Sciatic nerve (tissue), 2 donors: ENCODE measurements at regions not wholly inside any gene's neighbourhood (a gene's known extent, or its start where the extent isn't known, plus 50 kb on each side); places are given as distances from the start of the nearest gene placed in this dataset.

Experiments
- ATAC-seq: fragments of 200-7000 bp; cut with Tn5 transposase; one replicate; pipeline ENCODE4 v1.9.1; 2020; ENCODE audit warnings: mild to moderate bottlenecking, moderate library complexity
- DNase-seq: peaks from one replicate; pipeline ENCODE4 v3.0.0-alpha.2; 2020; ENCODE audit warnings: low spot score
- intact Hi-C: fragments of 100-400 bp; cut with DNase I; formaldehyde crosslinking; loops from one replicate; pipeline ENCODE4 v1.14.2; 2022
- donor health status: DM: no; HTN: no; CAD: no.
- donor health status: DM: no; HTN: no; CAD: no.

DNA sequence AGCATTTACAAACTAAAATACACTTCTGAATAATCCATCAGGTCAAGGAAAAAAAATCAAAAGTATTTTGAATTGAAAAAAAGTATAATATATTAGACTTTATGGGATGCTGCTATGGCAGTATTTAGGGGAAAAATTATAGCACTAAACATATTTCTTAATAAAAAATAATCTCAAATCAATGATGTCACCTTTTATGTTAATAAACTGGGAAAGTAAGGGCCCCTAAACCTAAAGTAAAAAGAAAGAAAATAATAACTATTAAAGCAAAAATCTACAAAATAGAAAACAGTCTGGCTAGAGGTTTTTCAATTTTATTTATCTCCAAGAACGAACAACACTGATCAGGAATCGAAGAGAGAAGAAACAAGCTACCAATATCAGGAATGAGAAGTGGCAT, 160.8 kb upstream of the PLXNA2 start:
- intact Hi-C loops = no loop called here
- DNase-seq (no peak), ATAC-seq (no peak)

- DNase-seq (no peak), ATAC-seq (no peak)
- intact Hi-C loops = no loop called here
Measured at GRCh38 chr1:208409176-208409575, 165.0 kb upstream of the PLXNA2 start.

- DNase-seq (no peak), ATAC-seq (no peak)
Measured at GRCh38 chr1:208410409-208410808, 166.2 kb upstream of the PLXNA2 start.

DNA sequence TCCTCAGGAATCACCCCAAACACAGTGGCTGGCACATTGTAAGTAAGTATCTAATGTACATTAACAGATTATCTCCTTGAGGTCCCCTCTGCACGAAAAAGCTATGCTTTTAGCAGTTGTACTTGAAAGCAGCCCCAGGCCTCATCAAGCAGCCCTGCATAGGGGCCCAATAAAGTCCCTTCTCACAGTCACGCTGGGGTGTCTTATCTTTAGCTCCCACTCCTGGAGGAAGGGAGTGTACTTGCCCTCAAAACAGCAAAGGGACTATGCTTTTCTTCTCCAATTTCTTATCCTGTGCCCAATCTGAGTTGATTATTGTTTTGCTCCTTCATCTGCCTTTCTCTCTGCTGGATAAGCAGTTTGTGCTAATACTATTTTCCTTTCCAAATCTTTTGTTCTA, 168.8 kb upstream of the PLXNA2 start:
- intact Hi-C loops = no loop called here
- DNase-seq (no peak), ATAC-seq (no peak)

More at GRCh38 chr1:208410409-208410808, 166.2 kb upstream of the PLXNA2 start:
- intact Hi-C loops = no loop called here

DNA sequence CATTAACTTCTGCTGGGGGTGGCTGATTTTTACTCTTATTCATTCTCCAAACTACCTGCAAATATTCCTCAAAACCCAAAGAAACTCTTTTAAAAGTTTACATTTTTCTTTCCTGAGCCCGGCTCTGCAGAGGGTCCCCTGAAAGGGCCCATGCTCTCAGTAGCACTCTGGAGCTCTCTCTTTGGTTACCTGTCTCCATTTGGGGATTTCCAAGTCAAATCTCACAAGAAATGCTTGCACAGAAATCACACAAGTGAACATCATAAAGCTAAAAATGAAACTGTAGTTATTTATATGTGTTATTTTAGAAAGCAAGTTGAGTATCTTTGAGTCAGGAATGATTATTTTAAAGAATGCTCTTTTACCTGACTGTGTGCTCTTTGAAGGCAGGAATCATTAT, 174.5 kb upstream of the PLXNA2 start:
- intact Hi-C loops = no loop called here
- no peak for ATAC-seq
- DNase-seq = no peak

DNA sequence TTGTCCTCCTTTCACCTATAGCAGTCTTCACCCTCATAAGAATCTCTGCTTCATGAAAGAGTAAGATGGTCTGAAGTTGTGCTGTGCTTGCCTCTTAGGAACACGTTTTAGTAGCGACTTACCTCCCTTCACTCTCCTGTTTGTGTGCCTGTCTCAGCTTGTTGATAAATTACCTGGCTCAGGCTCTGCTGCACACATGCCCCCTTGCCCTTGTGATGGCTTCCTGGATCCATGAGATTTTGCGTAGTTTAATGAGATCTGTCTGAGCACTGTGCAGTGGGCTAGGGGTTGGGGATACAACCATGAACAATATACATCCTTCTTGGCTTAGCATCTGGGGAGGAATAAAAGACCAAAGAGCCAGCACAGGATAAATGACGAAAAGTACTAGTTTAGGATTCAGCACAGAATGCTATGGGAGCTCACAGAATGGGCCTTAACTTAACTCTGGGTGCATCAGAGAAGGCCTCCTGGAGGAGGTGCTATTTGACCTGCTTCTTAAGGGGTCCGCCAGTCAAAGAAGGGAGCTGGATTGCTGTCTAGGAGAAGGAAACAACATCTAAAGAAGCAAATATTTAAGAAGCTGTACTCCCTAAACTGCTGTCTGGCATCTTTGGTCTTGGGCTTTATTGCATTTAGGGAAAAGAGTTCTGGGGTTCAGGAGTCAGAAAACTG, 175.7 kb upstream of the PLXNA2 start:
- ATAC-seq = no peak
- DNase-seq = no peak
- intact Hi-C loops = no loop called here

- no peak for ATAC-seq
Measured at GRCh38 chr1:208420696-208421095, 176.5 kb upstream of the PLXNA2 start.

GRCh38 chr1:208421486-208421885, 177.3 kb upstream of the PLXNA2 start:
- ATAC-seq (no peak), DNase-seq (no peak)
- intact Hi-C loops = no loop called here

More at GRCh38 chr1:208420696-208421095, 176.5 kb upstream of the PLXNA2 start:
- intact Hi-C loops = no loop called here
- no peak for DNase-seq

GRCh38 chr1:208423526-208423925, 179.3 kb upstream of the PLXNA2 start:
- intact Hi-C loops = no loop called here
- ATAC-seq = no peak
- no peak for DNase-seq

- DNase-seq (no peak), ATAC-seq (no peak)
- intact Hi-C loops = no loop called here
Measured at GRCh38 chr1:208425096-208425495, 180.9 kb upstream of the PLXNA2 start.

- no peak for ATAC-seq
Measured at GRCh38 chr1:208430220-208430619, 186.0 kb upstream of the PLXNA2 start.

DNA sequence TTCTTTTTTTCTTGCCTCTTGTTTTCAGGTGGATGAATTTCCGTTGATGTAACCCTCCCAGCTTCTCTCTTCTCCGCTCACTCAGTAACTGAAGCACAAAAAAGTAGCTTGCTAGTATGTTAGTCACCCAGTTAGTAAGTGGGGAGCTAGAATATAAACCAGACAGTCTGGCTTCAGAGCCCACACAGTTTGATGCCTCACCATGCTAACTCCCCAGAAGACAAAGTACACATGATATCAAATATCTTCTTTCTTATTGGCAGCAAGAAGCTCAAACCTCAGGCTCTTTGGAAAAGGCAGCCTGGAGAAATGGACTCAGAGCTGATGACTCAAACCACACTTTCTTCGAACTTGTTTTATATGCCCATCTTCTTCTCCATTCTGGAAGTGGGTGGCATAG, 187.5 kb upstream of the PLXNA2 start:
- no peak for ATAC-seq
- intact Hi-C loops = no loop called here
- DNase-seq = no peak

More at GRCh38 chr1:208430220-208430619, 186.0 kb upstream of the PLXNA2 start:
- no peak for DNase-seq
- intact Hi-C loops = no loop called here

DNA sequence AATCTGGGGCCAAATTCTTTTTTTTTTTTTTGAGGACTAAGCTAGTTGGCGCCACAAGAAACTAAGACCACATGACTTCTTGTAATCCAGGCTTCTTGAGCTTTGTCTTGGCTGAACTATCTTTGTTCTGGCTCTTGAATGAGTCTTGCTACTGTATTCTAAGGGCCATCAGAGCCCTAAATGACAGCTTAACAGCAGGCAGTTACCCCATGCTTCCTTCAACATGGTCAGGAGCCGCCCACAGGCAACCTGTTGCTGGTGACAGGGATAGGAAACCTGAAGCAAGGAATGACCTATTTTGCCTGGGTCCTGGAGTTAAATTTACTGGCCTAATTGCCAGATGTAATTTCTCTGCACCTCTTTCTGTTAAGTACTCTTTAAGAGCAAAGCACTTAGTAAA, 188.2 kb upstream of the PLXNA2 start:
- no peak for DNase-seq
- ATAC-seq = no peak
- intact Hi-C loops = no loop called here

DNA sequence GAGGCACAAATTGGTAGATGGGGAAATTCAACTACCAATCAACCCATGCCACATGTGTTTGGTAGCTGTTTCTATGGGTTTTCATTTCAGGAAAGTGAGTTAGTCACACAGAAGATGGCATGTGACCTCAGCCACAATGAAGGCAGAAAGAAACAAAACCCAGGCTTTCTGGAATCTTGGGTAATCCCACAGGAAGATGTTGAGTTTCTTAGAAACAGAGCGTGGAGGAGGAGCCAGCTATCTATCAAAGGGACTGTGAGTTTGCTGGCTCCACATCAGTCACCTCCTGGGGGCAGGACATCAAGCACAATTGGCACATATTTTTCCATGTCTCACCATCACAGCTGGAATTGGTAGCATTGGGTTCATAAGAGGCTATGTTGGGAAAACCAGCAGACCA, 188.9 kb upstream of the PLXNA2 start:
- DNase-seq (no peak), ATAC-seq (no peak)
- intact Hi-C loops = no loop called here

- ATAC-seq = no peak
- DNase-seq = no peak
- intact Hi-C loops = no loop called here
Measured at GRCh38 chr1:208433971-208434370, 189.8 kb upstream of the PLXNA2 start.

- no peak for ATAC-seq
- no peak for DNase-seq
- intact Hi-C loops = no loop called here
Measured at GRCh38 chr1:208437401-208437800, 193.2 kb upstream of the PLXNA2 start.

DNA sequence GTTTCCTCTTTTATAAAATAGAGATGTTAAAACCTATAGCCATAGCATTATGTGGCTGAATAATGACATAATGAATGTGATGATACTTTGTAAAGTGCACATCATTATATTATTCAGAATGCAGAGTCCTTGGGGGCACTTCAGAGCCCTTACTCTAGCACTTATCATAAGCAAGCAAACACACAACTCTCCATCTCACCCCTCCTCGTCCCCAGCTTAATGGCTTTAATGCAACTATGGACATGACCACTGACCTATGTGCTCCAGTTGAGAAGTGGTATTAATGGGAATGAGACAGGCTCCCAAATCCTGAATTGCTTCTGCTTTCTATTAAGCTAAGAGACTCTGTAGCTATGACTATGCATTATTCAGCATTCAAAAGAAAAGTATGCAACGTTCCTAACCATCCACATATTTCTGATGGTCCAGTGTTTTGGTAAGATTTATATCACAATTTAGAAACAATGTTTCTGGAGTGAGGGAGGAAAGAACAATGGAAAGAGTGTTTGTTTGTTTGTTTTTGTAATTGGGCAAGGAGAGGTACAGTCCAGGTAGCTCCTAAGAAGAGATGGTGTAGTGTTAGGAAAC, 194.0 kb upstream of the PLXNA2 start:
- intact Hi-C loops = no loop called here
- DNase-seq = no peak
- no peak for ATAC-seq

DNA sequence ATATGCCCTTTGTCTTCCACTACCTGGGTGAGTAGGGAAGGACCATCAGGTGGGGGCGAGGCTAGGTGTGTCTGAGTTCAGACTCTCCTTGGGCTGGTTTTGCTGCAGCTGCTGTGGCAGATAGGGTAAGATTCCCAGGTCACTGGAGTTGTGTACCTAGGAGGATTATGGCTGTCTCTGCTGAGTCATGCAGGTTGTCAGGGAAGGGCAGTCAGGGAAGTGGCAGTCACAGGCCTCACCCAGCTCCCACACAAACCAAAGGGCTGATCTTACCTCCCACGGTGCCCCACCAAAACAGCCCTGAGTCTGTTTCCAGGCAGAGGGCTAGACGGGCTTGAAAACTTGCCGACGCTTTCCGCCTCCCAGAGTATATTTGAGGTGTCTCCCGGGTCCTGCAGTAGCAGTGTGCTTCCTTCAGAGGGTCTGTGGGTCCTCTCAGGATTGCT, 201.6 kb upstream of the PLXNA2 start:
- intact Hi-C loops = no loop called here
- DNase-seq = no peak
- ATAC-seq = no peak

DNA sequence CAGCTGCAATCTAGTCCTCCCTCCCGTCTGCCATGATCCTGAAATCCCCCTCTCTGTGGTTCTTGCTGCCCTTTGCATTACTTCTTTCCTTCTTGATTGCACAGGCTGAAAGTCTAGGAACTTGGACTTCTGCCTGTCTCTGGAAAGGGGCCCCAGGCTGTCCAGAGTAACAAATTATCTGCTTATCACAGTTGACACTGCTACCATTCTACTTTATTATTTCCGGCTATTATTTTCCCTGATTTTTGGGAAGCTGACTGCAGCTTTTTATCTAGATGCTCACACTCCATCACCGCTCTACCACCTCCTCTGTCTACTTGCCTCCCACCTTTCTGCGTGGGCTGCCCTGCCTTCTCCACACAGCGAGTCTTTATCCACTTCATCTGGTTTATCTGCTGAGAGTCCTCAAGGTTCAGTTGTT, 202.1 kb upstream of the PLXNA2 start:
- intact Hi-C loops = no loop called here
- DNase-seq (no peak), ATAC-seq (no peak)

DNA sequence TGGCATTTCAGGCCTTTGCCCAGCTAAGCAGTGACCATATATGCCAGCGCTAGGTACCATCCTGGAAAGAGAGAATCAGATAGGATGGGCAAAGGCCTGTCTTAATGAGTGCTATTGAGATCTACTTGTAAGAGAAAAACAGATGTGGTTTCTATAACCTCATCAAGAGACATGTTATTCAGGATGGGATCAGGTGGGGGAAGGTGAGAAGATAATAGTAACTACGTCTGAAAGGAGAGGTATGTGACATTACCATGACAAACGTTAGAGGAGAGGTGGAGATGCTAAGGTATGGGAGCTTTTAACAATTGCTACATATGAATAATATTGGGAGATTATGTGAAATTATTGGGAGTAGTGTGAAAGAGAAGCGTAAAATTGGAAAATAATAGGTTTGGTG, 204.2 kb upstream of the PLXNA2 start:
- no peak for DNase-seq
- intact Hi-C loops = no loop called here
- ATAC-seq = no peak

DNA sequence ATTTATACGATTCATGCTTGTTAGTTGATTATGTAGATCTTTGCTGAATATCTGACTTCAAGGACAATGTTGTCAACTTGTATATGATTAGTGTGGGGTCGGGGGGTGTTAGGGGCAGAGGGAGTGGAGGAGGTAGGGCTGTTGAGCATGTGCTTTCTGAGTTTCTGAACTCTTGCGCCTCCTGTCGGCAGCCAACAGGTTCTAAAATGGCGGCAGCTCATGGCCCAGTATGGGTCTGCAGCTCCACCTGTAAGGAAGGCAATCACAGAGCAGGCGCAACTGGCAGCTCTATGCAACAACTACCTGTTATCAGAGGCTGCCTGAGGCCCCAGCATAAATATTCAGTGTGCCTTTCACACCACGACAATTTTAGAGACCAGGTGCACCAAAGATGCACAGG, 205.8 kb upstream of the PLXNA2 start:
- DNase-seq (no peak), ATAC-seq (no peak)
- intact Hi-C loops = no loop called here
